ENCODE measurements at regions not wholly inside any gene's neighbourhood (a gene's known extent, or its start where the extent isn't known, plus 50 kb on each side); places are given as distances from the start of the nearest gene placed in this dataset.

DNA sequence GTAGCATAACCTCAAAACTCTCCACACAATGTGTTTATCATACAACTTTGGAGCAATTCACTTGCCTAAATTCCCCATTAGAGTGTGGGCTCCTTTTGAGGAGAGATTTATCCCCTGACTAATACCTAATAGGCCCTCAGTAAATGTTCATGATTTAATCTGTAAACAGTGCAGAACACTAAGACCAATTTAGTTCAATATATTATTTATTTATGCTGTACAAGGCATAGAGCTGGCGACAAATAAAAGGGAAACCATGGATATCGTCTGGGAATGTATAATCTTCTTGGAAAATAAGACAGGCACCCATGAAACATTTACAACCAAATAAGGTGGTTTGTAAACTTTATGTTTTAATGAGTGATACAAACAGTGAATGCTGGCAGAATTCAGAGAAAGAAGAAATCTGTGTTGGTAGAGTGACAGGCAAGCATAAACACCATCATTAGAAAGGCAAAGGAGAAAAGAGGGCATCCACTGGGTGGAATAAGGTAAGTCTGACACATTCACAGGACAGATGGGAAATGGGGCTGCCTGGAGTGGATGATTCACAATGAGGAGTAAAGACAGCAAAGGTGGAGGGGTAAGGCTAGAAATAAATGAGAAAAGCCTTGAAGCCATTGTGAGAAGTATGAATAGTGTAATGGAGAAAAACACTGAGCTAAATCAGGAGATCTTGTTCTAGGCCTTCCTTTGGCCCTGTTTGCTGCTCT lies 106.1 kb upstream of the MIR17HG start:
- DNase-seq (ENCODE audit: low spot score) = no peak
- Histone ChIP-seq H3K36me3 (ENCODE audit: insufficient read depth) (no peaks in the 10 kb centered on the region), H3K79me2 (replicated peaks; ENCODE audit: insufficient read depth) (no peaks in the 10 kb centered on the region), H3K4me1 (ENCODE audit: insufficient read depth) (peaks cover 2% of the 10 kb centered on the region; the same call in 1 of the 2 replicates), H2AFZ (0 out of 2 replicates have a peak overlapping the region, but pooled peaks have one; percentile 24), H3F3A (replicated peaks; ENCODE audit: low read depth) (no peaks in the 10 kb centered on the region), H3K4me3 (no peak overlapping the region), H3K27me3 (ENCODE audit: insufficient read depth) (no peaks in the 10 kb centered on the region), H4K20me1 (replicated peaks; ENCODE audit: insufficient read depth) (no peaks in the 10 kb centered on the region), H3K9me2 (ENCODE audit: insufficient read depth) (peaks cover 18% of the 10 kb centered on the region), H3K4me2 (no peak overlapping the region), H3K27ac (ENCODE audit: low read depth) (no peak overlapping the region)
- H3K27me3 Mint-ChIP-seq (ENCODE audit: insufficient read depth, low read depth, poor library complexity) = no peaks in the 10 kb centered on the region
- H3K4me1 Mint-ChIP-seq = peaks cover 1% of the 10 kb centered on the region; the same call in 2 of the 3 replicates
- TF ChIP-seq STAT1 (IDR thresholded peaks at IDR 0.05; ENCODE audit: unreplicated experiment) (no peak), ZNF114 (CRISPR knock-in tag; IDR thresholded peaks at IDR 0.05) (no peak), POLR2AphosphoS5 (IDR thresholded peaks at IDR 0.05; ENCODE audit: low read depth) (no peak), EZH2 (IDR thresholded peaks at IDR 0.05; ENCODE audit: low read depth, unreplicated experiment) (no peak), ZNF331 (CRISPR knock-in tag; IDR thresholded peaks at IDR 0.05; ENCODE audit: low read depth) (no peak), JUNB (IDR thresholded peaks at IDR 0.05; ENCODE audit: unreplicated experiment) (no peak), CREB1 (CRISPR knock-in tag; IDR thresholded peaks at IDR 0.05; ENCODE audit: low read depth) (no peak), EZH2phosphoT487 (IDR thresholded peaks at IDR 0.05; ENCODE audit: unreplicated experiment) (no peak)
- TF ChIP-seq, protein P1, sequence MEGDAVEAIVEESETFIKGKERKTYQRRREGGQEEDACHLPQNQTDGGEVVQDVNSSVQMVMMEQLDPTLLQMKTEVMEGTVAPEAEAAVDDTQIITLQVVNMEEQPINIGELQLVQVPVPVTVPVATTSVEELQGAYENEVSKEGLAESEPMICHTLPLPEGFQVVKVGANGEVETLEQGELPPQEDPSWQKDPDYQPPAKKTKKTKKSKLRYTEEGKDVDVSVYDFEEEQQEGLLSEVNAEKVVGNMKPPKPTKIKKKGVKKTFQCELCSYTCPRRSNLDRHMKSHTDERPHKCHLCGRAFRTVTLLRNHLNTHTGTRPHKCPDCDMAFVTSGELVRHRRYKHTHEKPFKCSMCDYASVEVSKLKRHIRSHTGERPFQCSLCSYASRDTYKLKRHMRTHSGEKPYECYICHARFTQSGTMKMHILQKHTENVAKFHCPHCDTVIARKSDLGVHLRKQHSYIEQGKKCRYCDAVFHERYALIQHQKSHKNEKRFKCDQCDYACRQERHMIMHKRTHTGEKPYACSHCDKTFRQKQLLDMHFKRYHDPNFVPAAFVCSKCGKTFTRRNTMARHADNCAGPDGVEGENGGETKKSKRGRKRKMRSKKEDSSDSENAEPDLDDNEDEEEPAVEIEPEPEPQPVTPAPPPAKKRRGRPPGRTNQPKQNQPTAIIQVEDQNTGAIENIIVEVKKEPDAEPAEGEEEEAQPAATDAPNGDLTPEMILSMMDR (conservative IDR thresholded peaks at IDR 0.05; ENCODE audit: low read depth in 2 of 2) = no peak
- TF ChIP-seq, protein P2, sequence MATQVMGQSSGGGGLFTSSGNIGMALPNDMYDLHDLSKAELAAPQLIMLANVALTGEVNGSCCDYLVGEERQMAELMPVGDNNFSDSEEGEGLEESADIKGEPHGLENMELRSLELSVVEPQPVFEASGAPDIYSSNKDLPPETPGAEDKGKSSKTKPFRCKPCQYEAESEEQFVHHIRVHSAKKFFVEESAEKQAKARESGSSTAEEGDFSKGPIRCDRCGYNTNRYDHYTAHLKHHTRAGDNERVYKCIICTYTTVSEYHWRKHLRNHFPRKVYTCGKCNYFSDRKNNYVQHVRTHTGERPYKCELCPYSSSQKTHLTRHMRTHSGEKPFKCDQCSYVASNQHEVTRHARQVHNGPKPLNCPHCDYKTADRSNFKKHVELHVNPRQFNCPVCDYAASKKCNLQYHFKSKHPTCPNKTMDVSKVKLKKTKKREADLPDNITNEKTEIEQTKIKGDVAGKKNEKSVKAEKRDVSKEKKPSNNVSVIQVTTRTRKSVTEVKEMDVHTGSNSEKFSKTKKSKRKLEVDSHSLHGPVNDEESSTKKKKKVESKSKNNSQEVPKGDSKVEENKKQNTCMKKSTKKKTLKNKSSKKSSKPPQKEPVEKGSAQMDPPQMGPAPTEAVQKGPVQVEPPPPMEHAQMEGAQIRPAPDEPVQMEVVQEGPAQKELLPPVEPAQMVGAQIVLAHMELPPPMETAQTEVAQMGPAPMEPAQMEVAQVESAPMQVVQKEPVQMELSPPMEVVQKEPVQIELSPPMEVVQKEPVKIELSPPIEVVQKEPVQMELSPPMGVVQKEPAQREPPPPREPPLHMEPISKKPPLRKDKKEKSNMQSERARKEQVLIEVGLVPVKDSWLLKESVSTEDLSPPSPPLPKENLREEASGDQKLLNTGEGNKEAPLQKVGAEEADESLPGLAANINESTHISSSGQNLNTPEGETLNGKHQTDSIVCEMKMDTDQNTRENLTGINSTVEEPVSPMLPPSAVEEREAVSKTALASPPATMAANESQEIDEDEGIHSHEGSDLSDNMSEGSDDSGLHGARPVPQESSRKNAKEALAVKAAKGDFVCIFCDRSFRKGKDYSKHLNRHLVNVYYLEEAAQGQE (IDR thresholded peaks at IDR 0.05; ENCODE audit: unreplicated experiment) = no peak
- no peak for ATAC-seq
- H3K4me3 Mint-ChIP-seq = no peak overlapping the region
- no peak overlapping the region for H3K27ac Mint-ChIP-seq
- peaks cover 6% of the 10 kb centered on the region for H3K36me3 Mint-ChIP-seq (ENCODE audit: low read depth)
- peaks cover 12% of the 10 kb centered on the region; the same call in 1 of the 3 replicates for H3K9me3 Mint-ChIP-seq

All from GM23338 (cell line).